ENCODE measurements at regions not wholly inside any gene's neighbourhood (a gene's known extent, or its start where the extent isn't known, plus 50 kb on each side); places are given as distances from the start of the nearest gene placed in this dataset.
"Not testable (repeated sequence)": the region's sequence is repeated elsewhere in the genome, so short reads cannot be mapped to it uniquely, and the experiment has no call there.

DNA sequence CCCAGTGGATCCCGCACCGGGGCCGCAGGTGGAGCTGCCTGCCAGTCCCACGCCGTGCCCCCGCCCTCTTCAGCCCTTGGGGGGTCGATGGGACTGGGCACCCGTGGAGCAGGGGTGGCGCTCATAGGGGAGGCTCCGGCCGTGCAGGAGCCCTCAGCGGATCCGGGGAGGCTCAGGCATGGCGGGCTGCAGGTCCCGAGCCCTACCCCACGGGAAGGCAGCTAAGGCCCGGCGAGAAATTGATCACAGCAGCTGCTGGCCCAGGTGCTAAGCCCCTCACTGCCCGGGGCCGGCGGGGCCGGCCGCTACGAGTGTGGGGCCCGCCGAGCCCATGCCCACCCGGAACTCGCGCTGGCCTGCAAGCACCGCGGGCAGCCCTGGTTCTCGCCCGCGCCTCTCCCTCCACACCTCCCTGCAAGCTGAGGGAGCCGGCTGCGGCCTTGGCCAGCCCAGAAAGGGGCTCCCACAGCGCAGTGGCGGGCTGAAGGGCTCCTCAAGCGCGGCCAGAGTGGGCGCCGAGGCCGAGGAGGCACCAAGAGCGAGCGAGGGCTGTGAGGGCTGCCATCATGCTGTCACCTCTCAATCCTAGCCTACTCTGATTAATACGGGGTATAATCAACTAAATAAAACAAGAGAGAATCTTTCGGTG lies 56.5 kb upstream of the ABHD2 start:
- not testable (repeated sequence) for DNase-seq

DNA sequence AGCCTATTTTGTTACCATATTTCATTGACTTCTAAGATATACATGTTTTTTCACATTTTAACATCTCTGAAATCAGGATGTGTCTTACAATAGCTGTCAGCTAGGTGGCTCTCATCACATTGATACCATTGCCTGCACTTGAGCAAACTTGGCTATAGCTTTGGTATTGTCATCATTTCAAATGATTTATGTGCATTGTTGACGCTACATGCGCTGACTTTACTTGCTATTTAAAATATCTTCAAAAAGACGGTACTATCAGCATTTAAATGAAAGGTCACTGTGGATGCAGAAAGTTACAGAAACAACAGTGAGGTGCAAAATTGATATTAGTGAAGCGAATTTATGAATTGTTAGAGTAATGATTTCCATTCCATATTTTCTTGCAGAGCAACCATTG lies 54.0 kb upstream of the ABHD2 start:
- peak; percentile 58 for DNase-seq

DNA sequence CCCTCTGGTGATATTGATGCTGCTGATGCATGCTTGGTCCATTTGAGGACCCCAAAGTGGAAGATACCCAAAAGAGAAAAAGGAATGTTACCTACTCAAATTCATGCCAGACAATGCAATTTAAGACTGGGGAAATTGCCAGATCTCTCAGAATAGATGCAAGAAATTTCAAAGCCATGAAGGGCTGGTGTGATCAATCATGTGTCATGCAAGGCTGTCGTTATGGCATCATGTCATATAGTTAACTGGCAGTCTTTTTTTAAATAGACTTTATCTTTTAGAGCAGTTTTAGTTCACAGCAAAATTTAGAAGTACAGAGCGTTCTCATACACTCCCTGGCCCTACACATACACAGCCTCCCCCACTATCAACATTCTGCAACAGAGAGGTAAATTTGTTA lies 53.1 kb upstream of the ABHD2 start:
- DNase-seq = no peak

DNA sequence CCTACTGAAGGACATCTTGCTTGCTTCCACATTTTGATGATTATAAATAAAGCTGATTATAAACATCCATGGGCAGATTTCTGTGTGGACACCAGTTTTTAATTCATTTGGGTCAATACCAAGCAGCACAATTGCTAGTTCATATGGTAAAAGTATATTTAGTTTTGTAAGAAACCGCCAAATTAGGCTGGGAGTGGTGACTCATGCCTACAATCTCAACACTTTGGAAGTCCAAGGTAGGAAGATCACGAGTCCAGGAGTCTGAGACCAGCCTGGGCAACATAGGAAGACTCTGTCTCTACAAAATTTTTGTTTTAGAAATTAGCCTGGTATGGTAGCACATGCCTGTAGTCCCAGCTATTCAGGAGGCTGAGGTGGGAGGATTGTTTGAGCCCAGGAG lies 52.6 kb upstream of the ABHD2 start:
- DNase-seq = no peak

DNA sequence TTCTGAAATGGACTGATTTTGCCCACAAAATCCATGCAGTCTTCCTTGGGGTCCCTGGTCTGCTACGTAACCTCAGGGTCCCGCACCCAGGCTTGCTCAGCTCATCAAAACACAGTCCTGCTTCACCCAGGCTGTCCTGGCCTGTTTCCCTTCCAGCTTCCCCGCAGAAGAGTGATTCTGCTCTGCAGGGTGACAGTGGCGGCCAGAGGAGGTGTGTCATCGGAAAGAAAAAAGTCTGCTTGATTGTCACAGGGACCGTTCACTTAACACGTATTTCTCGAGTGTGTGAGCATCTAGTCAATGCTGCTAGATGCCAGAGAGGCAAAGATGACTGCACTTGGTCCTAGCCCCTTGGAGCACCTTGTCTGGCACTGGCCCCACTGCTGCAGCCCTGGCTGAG lies 50.1 kb upstream of the ABHD2 start:
- no peak for DNase-seq

Data from OCI-M1 (cell line).